NCI-H1417 treated with DMSO at 0.1 percent for 48 hours (cell line): ENCODE measurements at regions not wholly inside any gene's neighbourhood (a gene's known extent, or its start where the extent isn't known, plus 50 kb on each side); places are given as distances from the start of the nearest gene placed in this dataset.

Source experiments
- DNase-seq: peaks from one replicate; lab custom pipeline; 2025; lab: John Stamatoyannopoulos, UW

GRCh38 chr2:204177977-204178522 lies 241.5 kb downstream of the ICOS start:
- no peak for DNase-seq

GRCh38 chr2:204180649-204181048 lies 244.1 kb downstream of the ICOS start:
- no peak for DNase-seq

- no peak for DNase-seq
Observed at GRCh38 chr2:204183608-204184007, 247.0 kb downstream of the ICOS start.

- DNase-seq, result no peak
Observed at GRCh38 chr2:204184226-204184625, 247.7 kb downstream of the ICOS start.

GRCh38 chr2:204187229-204188083 lies 250.9 kb downstream of the ICOS start:
- no peak for DNase-seq

- no peak for DNase-seq
Observed at GRCh38 chr2:204191574-204191973, 255.0 kb downstream of the ICOS start.

- DNase-seq, result no peak
Observed at GRCh38 chr2:204195498-204195897, 258.9 kb downstream of the ICOS start.

GRCh38 chr2:204197336-204198005 lies 260.9 kb downstream of the ICOS start:
- DNase-seq, result no peak

- no peak for DNase-seq
Observed at GRCh38 chr2:204199357-204199756, 262.8 kb downstream of the ICOS start.

GRCh38 chr2:204201507-204201906 lies 264.9 kb downstream of the ICOS start:
- no peak for DNase-seq

GRCh38 chr2:204202253-204202652 lies 265.7 kb downstream of the ICOS start:
- DNase-seq, result no peak

GRCh38 chr2:204203704-204204103 lies 267.1 kb downstream of the ICOS start:
- DNase-seq, result no peak

GRCh38 chr2:204205082-204205481 lies 268.5 kb downstream of the ICOS start:
- DNase-seq, result no peak

- no peak for DNase-seq
Observed at GRCh38 chr2:204205538-204205937, 269.0 kb downstream of the ICOS start.

GRCh38 chr2:204207866-204208265 lies 271.3 kb downstream of the ICOS start:
- DNase-seq, result no peak

GRCh38 chr2:204213588-204213987 lies 277.0 kb downstream of the ICOS start:
- DNase-seq, result no peak

- DNase-seq, result no peak
Observed at GRCh38 chr2:204218040-204218439, 281.5 kb downstream of the ICOS start.

- no peak for DNase-seq
Observed at GRCh38 chr2:204219196-204219595, 282.6 kb downstream of the ICOS start.

GRCh38 chr2:204220896-204221295 lies 284.3 kb downstream of the ICOS start:
- no peak for DNase-seq

- no peak for DNase-seq
Observed at GRCh38 chr2:204223046-204223445, 286.5 kb downstream of the ICOS start.

- DNase-seq, result no peak
Observed at GRCh38 chr2:204223544-204223943, 287.0 kb downstream of the ICOS start.

GRCh38 chr2:204225671-204226073 lies 289.1 kb downstream of the ICOS start:
- DNase-seq, result no peak

GRCh38 chr2:204226305-204226880 lies 289.8 kb downstream of the ICOS start:
- no peak for DNase-seq
